Osteoblast (primary cell): ENCODE measurements at regions not wholly inside any gene's neighbourhood (a gene's known extent, or its start where the extent isn't known, plus 50 kb on each side); places are given as distances from the start of the nearest gene placed in this dataset.

ENCODE experiments used
- DNase-seq: peaks from one replicate; pipeline ENCODE4 v3.0.0; 2011; ENCODE audit warnings: low spot score, mixed read lengths; ENCODE audit not compliant: insufficient read length; ENCODE audit errors: missing footprints
- H2AFZ ChIP-seq: 2 replicates; pipeline ENCODE4 v1.6.0; 2011; ENCODE audit warnings: mild to moderate bottlenecking, low read length
- H3K27ac ChIP-seq: 2 replicates; pipeline ENCODE4 v1.5.1; 2011; ENCODE audit warnings: mild to moderate bottlenecking, low read depth, low read length, moderate library complexity
- H3K27me3 ChIP-seq: 2 replicates; pipeline ENCODE4 v1.6.0; 2012; ENCODE audit warnings: mild to moderate bottlenecking, control low read depth, inconsistent platforms, low read length, moderate library complexity; ENCODE audit not compliant: insufficient read depth
- H3K36me3 ChIP-seq: 2 replicates; pipeline ENCODE4 v1.5.1; 2011; ENCODE audit warnings: mild to moderate bottlenecking, low read length, control low read depth, moderate library complexity; ENCODE audit not compliant: insufficient read depth
- H3K4me1 ChIP-seq: 2 replicates; pipeline ENCODE4 v1.5.1; 2011; ENCODE audit warnings: mild to moderate bottlenecking, low read length, control low read depth, moderate library complexity; ENCODE audit not compliant: insufficient read depth
- H3K4me2 ChIP-seq: 2 replicates; pipeline ENCODE4 v1.6.0; 2011; ENCODE audit warnings: mild to moderate bottlenecking, low read length; ENCODE audit not compliant: insufficient read depth
- H3K4me3 ChIP-seq: fragments of 200-600 bp; sonication (generic); 3 replicates; pipeline ENCODE4 v1.5.1; 2012; ENCODE audit warnings: mild to moderate bottlenecking, low read length, inconsistent platforms; ENCODE audit not compliant: insufficient read depth
- H3K79me2 ChIP-seq: 2 replicates; pipeline ENCODE4 v1.6.0; 2012; ENCODE audit warnings: mild to moderate bottlenecking, low read length, control low read depth, inconsistent platforms; ENCODE audit not compliant: insufficient read depth
- H3K9me3 ChIP-seq: 2 replicates; pipeline ENCODE4 v1.5.1; 2011; ENCODE audit warnings: low read depth, low read length, control low read depth
- H4K20me1 ChIP-seq: 2 replicates; pipeline ENCODE4 v1.6.0; 2012; ENCODE audit warnings: mild to moderate bottlenecking, low read length, control low read depth; ENCODE audit not compliant: insufficient read depth
- CTCF ChIP-seq: IDR thresholded peaks from 2 replicates; pipeline ENCODE4 v1.5.1; 2011; ENCODE audit warnings: mild to moderate bottlenecking, low read depth, low read length, moderate library complexity; ENCODE audit errors: extremely low read depth

- H3K79me2 ChIP-seq = no peaks in the 10 kb centered on the region
- no peak for TF ChIP-seq CTCF
- H3K4me2 ChIP-seq = no peak overlapping the region
- no peaks in the 10 kb centered on the region for H3K27me3 ChIP-seq
- H3K9me3 ChIP-seq = no peaks in the 10 kb centered on the region
- no peak for DNase-seq
- H3K4me1 ChIP-seq = no peaks in the 10 kb centered on the region
- H2AFZ ChIP-seq = no peak overlapping the region
- no peaks in the 10 kb centered on the region for H3K36me3 ChIP-seq
- no peaks in the 10 kb centered on the region for H4K20me1 ChIP-seq
- H3K4me3 ChIP-seq = no peak overlapping the region
- no peak overlapping the region for H3K27ac ChIP-seq
Measured at GRCh38 chr20:11331096-11331495, 586.6 kb upstream of the BTBD3 start.

- H3K79me2 ChIP-seq = no peaks in the 10 kb centered on the region
- H3K4me2 ChIP-seq = no peak overlapping the region
- no peaks in the 10 kb centered on the region for H3K4me1 ChIP-seq
- H2AFZ ChIP-seq = no peak overlapping the region
- no peaks in the 10 kb centered on the region for H3K36me3 ChIP-seq
- no peak for TF ChIP-seq CTCF
- no peaks in the 10 kb centered on the region for H3K9me3 ChIP-seq
- no peaks in the 10 kb centered on the region for H3K27me3 ChIP-seq
- H4K20me1 ChIP-seq = no peaks in the 10 kb centered on the region
- DNase-seq = no peak
- H3K27ac ChIP-seq = no peak overlapping the region
- no peak overlapping the region for H3K4me3 ChIP-seq
Measured at GRCh38 chr20:11332381-11332780, 585.3 kb upstream of the BTBD3 start.

GRCh38 chr20:11333634-11334033 lies 584.1 kb upstream of the BTBD3 start:
- no peak for DNase-seq
- H4K20me1 ChIP-seq = no peaks in the 10 kb centered on the region

More at GRCh38 chr20:11333634-11334033, 584.1 kb upstream of the BTBD3 start:
- Histone ChIP-seq H3K9me3 (no peaks in the 10 kb centered on the region), H3K27ac (no peak overlapping the region), H3K79me2 (no peaks in the 10 kb centered on the region), H3K27me3 (no peaks in the 10 kb centered on the region), H3K4me3 (no peak overlapping the region), H2AFZ (no peak overlapping the region), H3K4me2 (no peak overlapping the region), H3K36me3 (no peaks in the 10 kb centered on the region), H3K4me1 (no peaks in the 10 kb centered on the region)
- no peak for TF ChIP-seq CTCF
